ENCODE measurements at regions not wholly inside any gene's neighbourhood (a gene's known extent, or its start where the extent isn't known, plus 50 kb on each side); places are given as distances from the start of the nearest gene placed in this dataset.
A peak's percentile ranks its signal among the peaks of the same experiment; 100 is the strongest.
"Not testable (repeated sequence)": the region's sequence is repeated elsewhere in the genome, so short reads cannot be mapped to it uniquely, and the experiment has no call there.

DNA sequence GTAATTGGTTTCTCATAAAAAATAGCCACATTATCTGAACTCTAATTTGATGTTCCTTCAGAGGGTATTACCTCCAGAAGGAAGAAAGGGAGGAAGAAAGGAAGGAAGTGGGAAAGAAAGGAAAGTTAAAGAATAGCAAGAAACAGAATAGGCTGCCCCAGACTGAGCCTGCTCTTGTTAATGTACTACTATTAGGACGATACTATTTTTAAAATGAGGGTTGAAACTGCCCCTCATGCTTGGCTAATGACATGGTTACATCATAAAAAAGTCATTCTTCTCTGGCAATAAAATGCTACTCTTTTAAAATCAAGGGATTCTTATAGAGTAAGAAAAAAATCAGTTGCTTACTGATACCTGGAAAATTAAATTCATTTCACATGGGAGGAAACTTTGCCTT, 253.0 kb downstream of the KTN1 start:
- DNase-seq = no peak
- no peaks in the 10 kb centered on the region for H3K4me1 ChIP-seq
- intact Hi-C loops (cut with DNase I) = no loop called here
- H3K9me3 ChIP-seq = no peaks in the 10 kb centered on the region
- H3K9ac ChIP-seq (ENCODE audit: low read depth in 2 of 2, low read length in 2 of 2) = no peak overlapping the region
- H3K36me3 ChIP-seq = no peaks in the 10 kb centered on the region
- H3K27me3 ChIP-seq = no peaks in the 10 kb centered on the region
- H3K27ac ChIP-seq = peak overlapping the region; percentile 67
- H3K4me3 ChIP-seq = no peak overlapping the region
- TF ChIP-seq, protein P1, sequence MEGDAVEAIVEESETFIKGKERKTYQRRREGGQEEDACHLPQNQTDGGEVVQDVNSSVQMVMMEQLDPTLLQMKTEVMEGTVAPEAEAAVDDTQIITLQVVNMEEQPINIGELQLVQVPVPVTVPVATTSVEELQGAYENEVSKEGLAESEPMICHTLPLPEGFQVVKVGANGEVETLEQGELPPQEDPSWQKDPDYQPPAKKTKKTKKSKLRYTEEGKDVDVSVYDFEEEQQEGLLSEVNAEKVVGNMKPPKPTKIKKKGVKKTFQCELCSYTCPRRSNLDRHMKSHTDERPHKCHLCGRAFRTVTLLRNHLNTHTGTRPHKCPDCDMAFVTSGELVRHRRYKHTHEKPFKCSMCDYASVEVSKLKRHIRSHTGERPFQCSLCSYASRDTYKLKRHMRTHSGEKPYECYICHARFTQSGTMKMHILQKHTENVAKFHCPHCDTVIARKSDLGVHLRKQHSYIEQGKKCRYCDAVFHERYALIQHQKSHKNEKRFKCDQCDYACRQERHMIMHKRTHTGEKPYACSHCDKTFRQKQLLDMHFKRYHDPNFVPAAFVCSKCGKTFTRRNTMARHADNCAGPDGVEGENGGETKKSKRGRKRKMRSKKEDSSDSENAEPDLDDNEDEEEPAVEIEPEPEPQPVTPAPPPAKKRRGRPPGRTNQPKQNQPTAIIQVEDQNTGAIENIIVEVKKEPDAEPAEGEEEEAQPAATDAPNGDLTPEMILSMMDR (IDR thresholded peaks at IDR 0.05) = no peak

DNA sequence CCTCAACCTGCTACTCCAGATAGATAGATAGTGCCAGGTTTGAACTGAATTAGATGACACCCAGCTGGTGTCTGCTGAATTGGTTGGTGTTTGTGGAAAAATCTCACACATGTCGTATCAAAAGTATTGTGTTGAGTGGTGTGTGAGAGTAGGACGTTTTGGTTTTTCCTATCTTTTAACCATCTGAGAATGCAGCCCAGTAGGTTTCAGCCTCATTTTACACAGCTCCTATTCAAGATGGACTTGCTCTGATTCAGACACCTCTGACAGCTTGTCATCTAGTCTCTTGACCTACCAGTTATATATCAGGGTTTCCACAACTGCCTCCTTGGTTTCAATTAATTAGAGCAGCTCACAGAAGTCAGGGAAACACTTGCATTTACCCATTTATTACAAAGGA, 254.4 kb downstream of the KTN1 start:
- H3K27ac ChIP-seq = no peak overlapping the region
- TF ChIP-seq, protein P1 (IDR thresholded peaks at IDR 0.05) = no peak
- no peak overlapping the region for H3K9ac ChIP-seq (ENCODE audit: low read depth in 2 of 2, low read length in 2 of 2)
- H3K4me1 ChIP-seq = no peaks in the 10 kb centered on the region
- DNase-seq = no peak
- intact Hi-C loops (cut with DNase I) = no loop called here
- H3K36me3 ChIP-seq = no peaks in the 10 kb centered on the region
- no peak overlapping the region for H3K4me3 ChIP-seq
- no peaks in the 10 kb centered on the region for H3K27me3 ChIP-seq
- no peaks in the 10 kb centered on the region for H3K9me3 ChIP-seq

DNA sequence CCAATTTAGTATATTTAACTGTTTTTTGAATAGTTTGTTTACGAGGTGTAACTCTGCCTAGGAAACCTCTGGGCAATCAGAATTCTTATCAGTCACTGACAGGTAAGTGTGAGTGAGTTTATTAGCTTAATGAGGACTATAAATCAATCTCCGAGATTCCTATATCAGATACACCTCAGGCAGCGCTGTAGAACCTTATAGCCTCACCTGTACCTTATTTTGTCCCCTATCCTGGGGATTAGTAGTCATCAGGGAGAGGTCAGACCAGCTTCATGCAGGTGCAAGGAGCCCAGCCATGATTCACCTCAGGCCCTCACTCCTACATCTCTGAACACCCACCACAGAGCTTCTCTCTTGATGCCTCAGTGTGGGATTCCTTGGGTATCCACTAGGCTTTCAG, 256.0 kb downstream of the KTN1 start:
- H3K27ac ChIP-seq = no peak overlapping the region
- H3K4me3 ChIP-seq = no peak overlapping the region
- H3K9ac ChIP-seq (ENCODE audit: low read depth in 2 of 2, low read length in 2 of 2) = no peak overlapping the region
- TF ChIP-seq, protein P1 (IDR thresholded peaks at IDR 0.05) = no peak
- no peak for DNase-seq
- no peaks in the 10 kb centered on the region for H3K4me1 ChIP-seq
- intact Hi-C loops (cut with DNase I) = no loop called here
- no peaks in the 10 kb centered on the region for H3K9me3 ChIP-seq
- H3K27me3 ChIP-seq = no peaks in the 10 kb centered on the region
- no peaks in the 10 kb centered on the region for H3K36me3 ChIP-seq

DNA sequence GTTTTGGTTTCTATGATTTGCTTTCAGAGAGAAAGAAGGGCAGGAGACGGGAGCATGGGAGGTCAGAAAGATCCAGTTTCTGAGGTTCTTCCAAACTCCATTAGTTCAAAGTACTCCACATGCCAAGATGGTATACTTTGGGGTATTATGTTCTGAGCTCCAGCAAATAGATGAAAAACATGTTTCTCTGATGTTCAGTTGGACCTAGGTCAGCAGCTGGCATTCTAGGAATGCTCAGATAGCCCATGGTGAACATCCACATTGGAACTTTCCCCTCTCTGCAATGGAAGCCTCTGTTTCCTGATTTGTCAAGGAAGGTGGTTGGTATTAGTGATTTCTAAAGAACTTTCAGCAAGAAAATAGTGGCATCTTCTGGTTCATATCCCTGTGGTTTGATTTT, 257.5 kb downstream of the KTN1 start:
- TF ChIP-seq, protein P1 (IDR thresholded peaks at IDR 0.05) = no peak
- no peaks in the 10 kb centered on the region for H3K27me3 ChIP-seq
- no peaks in the 10 kb centered on the region for H3K36me3 ChIP-seq
- H3K9ac ChIP-seq (ENCODE audit: low read depth in 2 of 2, low read length in 2 of 2) = no peak overlapping the region
- no peaks in the 10 kb centered on the region for H3K4me1 ChIP-seq
- no peak overlapping the region for H3K27ac ChIP-seq
- no peak overlapping the region for H3K4me3 ChIP-seq
- H3K9me3 ChIP-seq = no peaks in the 10 kb centered on the region
- no peak for DNase-seq
- intact Hi-C loops (cut with DNase I) = no loop called here

DNA sequence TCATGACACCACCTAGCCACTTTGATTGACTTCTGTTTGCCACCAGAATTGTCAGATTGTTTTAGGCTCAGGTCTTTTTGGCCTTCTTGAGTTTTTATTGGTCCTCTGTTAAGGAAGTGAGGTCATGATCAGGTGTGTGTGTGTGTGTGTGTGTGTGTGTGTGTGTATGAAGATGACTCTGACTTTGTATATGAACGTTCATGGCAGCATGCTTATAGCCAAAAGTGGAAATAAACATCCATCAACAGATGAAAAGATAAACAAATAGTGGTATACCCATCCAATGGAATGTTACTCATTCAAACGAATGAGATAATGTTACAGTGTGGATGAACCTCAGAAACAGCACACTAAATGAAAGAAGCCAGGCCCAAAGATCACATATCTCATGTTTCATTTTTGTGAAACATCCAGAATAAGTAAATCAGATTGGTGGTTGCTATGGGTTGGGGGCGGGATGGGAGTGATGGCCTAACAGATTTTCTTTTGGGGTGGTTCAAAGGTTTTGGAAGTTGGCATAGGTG, 258.6 kb downstream of the KTN1 start:
- Histone ChIP-seq H3K4me1 (no peaks in the 10 kb centered on the region), H3K27ac (no peak overlapping the region), H3K9me3 (no peaks in the 10 kb centered on the region), H3K27me3 (no peaks in the 10 kb centered on the region), H3K4me3 (no peak overlapping the region), H3K36me3 (no peaks in the 10 kb centered on the region), H3K9ac (ENCODE audit: low read depth in 2 of 2, low read length in 2 of 2) (no peak overlapping the region)
- TF ChIP-seq, protein P1 (IDR thresholded peaks at IDR 0.05) = no peak
- no peak for DNase-seq
- intact Hi-C loops (cut with DNase I) = no loop called here

DNA sequence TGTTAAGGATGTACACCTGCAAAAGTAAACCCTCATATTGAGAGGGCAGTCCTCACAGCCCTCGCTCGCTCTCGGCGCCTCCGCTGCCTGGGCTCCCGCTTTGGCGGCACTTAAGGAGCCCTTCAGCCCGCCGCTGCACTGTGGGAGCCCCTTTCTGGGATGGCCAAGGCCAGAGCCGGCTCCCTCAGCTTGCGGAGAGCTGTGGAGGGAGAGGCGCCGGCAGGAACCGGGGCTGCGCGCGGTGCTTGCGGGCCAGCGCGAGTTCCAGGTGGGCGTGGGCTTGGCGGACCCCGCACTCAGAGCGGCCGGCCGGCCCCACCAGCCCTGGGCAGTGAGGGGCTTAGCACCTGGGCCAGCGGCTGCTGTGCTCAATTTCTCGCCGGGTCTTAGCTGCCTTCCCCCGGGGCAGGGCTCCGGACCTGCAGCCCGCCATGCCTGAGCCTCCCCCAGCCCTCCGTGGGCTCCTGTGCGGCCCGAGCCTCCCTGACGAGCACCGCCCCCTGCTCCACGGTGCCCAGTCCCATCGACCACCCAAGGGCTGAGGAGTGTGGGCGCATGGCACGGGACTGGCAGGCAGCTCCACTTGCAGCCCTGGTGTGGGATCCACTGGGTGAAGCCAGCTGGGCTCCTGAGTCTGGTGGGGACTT, 259.4 kb downstream of the KTN1 start:
- H3K36me3 ChIP-seq; H3K4me3 ChIP-seq; H3K27ac ChIP-seq; intact Hi-C loops (cut with DNase I); H3K9me3 ChIP-seq; DNase-seq; H3K9ac ChIP-seq (ENCODE audit: low read depth in 2 of 2, low read length in 2 of 2); H3K4me1 ChIP-seq; H3K27me3 ChIP-seq: not testable (repeated sequence)

All from colonic mucosa (tissue), 4 donors.